Skin of body (tissue), 1 donor: ENCODE measurements at regions not wholly inside any gene's neighbourhood (a gene's known extent, or its start where the extent isn't known, plus 50 kb on each side); places are given as distances from the start of the nearest gene placed in this dataset.
A peak's percentile ranks its signal among the peaks of the same experiment; 100 is the strongest.

ENCODE experiments used
- DNase-seq: peaks from one replicate; lab custom pipeline; 2025; lab: John Stamatoyannopoulos, UW

GRCh38 chr6:1482381-1483166 lies 93.2 kb downstream of the FOXF2 start:
- no peak for DNase-seq

DNA sequence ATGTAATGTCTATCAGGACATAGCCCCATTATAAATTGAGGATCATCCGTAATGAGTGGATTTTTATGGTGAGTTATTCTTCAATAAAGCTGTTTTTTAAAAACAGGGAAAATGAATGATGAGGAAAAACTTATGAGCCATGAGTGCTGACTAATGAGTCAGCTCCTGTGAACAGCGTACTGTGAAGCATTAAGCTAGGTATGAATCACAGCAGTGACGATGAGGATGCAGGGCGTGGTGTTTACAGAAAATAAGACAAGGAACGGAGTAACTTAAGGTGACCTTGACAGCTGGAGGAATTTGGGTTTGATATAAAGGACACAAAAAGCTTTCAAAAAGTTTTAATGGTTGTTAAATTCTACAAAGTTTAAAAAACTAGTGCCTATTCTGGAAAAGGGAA lies 96.3 kb downstream of the FOXF2 start:
- DNase-seq = no peak

DNA sequence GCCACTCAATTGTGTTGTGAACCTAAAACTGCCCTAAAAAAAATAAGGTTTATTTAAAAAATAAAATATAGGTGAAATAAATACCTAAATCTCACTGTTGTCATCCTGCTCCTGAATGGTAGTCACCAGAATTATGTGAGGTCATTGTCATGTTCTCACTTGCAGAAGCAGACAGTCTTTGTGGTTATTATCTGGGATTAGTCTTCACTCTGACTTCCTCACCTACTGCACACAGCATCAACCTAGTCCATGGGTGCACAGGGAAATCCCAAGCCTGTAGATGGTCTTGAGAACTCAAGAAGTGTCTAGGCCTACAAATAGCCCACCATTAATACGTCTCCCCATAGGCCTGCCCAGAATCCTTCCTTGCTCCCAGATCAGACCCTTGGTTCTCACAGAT lies 97.0 kb downstream of the FOXF2 start:
- DNase-seq = no peak

- DNase-seq = no peak
Observed at GRCh38 chr6:1487239-1487638, 97.9 kb downstream of the FOXF2 start.

GRCh38 chr6:1491025-1491424 lies 101.6 kb downstream of the FOXF2 start:
- DNase-seq = no peak

DNA sequence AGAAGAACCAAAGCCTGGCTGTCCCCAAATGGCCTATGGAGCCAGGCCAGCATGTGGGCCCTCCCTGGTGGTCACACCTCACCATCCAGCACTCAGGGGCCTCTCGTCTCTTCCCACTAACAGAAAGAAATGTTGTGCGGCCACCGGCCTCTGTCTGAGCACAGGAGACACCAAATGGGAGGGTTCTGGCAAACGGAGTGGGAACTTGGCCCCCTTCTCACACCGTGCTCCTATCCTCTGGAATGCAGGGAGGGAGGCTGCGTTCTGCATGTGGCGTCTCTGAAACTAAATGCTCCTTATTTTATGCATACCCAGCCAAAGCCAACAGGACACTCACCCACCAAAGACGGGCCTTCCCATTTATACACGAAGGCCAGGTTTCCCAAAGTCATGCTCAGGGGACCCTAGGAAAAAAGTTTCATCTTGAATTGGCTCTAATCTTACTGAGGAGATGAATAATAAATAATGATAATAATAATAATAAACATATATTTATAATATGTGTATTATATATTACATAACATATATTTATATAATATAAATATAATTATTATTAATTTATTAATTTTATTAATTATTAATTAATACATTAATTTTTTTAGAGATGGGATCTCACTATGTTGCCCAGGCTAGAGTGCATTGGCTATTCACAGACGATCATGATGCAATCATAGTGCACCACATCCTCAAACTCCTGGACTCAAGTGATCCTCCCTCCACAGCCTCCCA lies 102.4 kb downstream of the FOXF2 start:
- no peak for DNase-seq

GRCh38 chr6:1494671-1495070 lies 105.3 kb downstream of the FOXF2 start:
- no peak for DNase-seq

DNA sequence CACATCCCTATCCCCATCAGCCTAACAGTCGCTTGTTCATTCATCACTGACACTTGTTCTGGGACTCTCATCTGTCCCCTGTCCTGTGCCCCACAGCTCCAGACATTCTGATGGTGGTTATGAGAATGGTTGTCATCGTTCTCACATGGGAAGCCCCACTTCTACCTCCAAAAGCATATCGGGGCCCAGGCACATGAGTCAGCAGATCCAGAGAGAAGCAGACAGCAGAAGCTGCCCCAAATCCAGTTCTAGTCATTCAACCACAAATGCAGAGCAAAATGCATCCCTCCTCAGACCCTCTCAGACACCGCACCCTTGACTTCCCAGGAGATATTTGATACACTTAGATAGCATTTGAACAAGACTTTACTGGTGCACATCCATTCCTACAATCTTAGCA lies 106.0 kb downstream of the FOXF2 start:
- no peak for DNase-seq

DNA sequence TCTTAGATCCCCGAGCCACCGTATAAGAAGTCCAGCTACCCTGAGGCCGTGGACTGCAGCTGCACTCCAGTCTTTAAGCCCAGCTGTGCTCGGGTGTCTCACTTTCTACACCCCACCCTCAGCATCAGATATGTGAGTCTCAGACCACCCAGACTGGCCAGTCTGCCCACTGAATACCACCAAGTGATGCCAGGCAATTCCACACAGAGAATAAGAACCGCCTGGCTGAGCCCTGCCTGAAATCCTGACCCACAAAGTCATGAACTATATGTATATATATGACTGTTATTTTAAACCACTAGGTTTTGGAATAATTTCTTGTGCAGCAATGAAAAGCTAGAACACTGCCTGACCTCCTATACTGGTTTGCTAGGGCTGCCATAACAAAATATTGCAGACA lies 106.7 kb downstream of the FOXF2 start:
- no peak for DNase-seq

- no peak for DNase-seq
Observed at GRCh38 chr6:1496836-1497760, 107.7 kb downstream of the FOXF2 start.

GRCh38 chr6:1497761-1498105 lies 108.4 kb downstream of the FOXF2 start:
- no peak for DNase-seq

DNA sequence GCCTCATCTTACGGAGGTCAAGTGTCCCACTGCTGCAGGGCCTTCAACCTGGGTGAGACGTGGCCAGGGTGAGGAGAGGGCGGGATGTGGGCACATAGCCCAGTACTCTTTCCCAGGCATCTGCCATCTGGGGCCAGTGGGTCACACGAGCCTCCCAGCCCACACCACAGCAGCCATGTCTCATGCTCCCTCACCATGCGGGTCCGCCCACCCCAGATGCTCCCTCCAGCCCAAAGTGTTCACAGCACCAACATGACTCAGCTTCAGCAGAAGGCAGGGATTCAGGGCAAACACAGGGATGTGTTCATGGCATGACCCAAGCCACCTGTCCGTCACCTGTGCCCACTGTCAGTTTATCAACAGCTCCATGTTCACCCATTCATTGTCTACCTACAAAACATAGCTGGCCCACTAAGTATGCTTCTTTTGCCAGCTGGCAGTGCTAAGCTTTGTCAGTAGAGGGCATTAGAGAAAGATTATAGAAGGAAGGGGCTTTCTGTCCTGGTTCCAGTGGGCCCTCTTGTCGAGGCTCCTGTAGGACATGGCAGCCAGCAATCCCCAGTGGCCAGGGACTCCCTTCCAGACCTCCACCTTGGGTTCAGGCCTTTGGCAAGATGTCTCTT lies 109.2 kb downstream of the FOXF2 start:
- DNase-seq = no peak

GRCh38 chr6:1499777-1500176 lies 109.9 kb upstream of the FOXC1 start:
- peak; percentile 39 for DNase-seq

DNA sequence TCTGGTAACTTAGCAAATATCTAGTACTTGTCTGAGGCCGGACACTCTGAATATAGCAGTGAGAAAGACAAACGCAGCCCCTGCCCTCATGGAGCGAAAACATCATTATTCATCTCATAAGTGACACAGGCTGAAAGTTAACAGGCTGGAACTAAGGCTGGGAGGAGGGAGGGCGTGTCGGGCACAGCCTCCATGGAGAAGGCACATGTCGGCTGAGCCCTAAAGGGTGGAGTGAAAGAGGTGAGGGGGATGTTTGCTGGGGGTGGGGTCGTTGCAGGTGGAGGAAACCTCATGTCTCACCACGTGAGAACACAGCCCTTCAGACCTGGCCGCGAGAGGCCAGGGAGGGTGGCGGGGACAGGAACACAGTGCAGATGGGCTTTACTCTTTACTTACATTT lies 108.8 kb upstream of the FOXC1 start:
- DNase-seq = no peak

- DNase-seq = no peak
Observed at GRCh38 chr6:1502041-1502440, 107.7 kb upstream of the FOXC1 start.

GRCh38 chr6:1503811-1504210 lies 105.9 kb upstream of the FOXC1 start:
- no peak for DNase-seq

DNA sequence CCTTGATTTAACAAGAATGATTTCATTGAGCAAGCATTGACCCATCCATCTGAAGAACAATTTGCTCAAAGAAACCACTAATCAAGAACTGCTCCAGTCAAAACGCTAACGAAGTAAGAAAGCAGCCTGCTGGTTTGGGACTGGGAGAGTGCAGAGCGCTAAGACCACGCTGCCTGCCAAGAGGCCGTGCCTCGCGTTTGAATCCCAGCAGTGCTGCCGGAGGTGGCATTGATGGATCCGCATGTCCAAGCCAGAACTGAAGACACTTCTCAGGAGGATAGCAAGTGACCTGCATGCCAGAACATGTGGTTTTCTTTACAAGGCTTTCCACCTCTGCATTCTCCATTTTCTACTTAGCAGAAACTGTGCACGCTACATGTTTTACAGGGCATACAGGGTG lies 105.2 kb upstream of the FOXC1 start:
- DNase-seq = no peak

DNA sequence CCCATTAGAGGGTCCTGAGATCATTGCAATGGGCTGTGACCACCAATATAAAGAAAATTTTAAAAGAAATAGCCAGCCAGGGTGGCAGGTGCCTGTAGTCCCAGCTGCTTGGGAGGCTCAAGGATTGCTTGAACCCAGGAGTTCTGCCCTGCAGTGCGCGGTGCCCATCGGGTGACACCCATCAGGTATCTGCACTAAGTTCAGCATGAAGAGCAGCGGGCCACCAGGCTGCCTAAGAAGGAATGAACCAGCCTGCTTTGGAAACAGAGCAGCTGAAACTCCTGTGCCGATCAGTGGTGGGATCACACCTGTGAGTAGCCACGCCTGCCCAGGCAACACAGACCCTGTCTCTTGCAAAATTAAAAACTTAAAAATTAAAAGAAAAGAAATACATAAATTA lies 102.5 kb upstream of the FOXC1 start:
- DNase-seq = no peak

DNA sequence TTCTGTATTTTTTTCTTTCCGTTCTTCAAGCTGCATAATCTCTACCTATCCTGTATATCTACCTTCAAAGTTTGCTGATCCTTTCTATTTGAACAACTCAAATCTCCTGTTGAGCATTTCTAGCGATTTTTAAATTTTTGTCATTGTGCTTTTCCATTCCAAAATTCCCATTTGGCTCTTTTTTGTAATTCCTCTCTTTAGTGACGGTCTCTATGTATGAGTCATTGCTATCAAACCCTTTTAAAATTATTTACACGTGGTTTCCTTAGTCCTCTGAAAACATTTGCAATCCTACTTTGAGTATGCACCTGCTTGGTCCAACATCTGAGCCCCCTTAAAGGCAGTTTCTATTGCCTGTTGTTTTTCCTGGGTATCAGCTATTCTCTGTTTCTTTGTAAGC lies 100.5 kb upstream of the FOXC1 start:
- DNase-seq = no peak

DNA sequence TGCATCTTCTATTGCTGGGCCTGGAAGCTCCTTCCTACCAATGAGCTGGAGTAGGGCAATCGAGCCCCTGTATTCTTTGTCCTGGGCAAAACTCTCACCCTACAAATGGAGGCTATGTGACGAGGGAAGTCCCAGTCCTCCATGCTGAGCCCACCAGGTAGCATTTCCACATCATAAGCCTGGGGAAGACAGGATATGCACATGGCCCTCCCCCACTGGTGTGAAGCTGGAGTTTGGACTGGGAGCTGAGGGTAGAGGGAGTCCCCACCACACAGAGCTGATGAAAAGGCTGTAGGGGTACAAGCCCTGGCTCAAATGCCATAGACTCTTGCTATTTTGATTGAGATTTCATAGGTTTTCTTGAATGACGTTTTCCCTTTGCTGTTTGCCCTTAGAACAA lies 99.5 kb upstream of the FOXC1 start:
- DNase-seq = no peak

DNA sequence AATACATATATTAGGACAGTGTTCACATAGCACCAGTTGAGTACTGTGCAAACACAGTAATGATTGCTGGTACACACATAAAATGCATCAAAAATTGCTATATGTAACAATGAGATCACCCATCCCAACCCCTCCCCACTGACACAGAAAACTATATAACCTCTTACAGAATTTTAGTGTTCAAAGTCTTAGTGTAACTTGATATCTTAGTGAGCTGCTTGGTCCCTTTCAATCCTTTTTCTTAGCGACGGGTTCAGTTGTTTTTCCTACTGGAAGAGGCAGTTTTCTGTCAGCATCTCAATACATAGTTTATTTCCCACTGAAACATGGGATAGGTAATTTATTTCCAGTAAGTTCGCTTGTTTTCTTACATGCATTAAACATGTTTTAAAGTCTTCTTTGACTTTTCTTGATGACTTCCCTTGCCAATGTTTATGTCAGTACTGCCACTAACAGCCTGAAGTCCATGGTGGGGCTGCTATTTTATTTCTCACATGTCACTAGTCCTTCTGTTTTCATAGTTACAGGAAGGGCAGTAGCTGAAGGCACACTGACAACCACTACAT lies 96.4 kb upstream of the FOXC1 start:
- no peak for DNase-seq
